NCI-H2196 (cell line): ENCODE measurements at regions not wholly inside any gene's neighbourhood (a gene's known extent, or its start where the extent isn't known, plus 50 kb on each side); places are given as distances from the start of the nearest gene placed in this dataset.
"Not testable (repeated sequence)": the region's sequence is repeated elsewhere in the genome, so short reads cannot be mapped to it uniquely, and the experiment has no call there.

Experiments
- DNase-seq: peaks from one replicate; lab custom pipeline; 2025; ENCODE audit not compliant: unreplicated experiment; lab: John Stamatoyannopoulos, UW

DNA sequence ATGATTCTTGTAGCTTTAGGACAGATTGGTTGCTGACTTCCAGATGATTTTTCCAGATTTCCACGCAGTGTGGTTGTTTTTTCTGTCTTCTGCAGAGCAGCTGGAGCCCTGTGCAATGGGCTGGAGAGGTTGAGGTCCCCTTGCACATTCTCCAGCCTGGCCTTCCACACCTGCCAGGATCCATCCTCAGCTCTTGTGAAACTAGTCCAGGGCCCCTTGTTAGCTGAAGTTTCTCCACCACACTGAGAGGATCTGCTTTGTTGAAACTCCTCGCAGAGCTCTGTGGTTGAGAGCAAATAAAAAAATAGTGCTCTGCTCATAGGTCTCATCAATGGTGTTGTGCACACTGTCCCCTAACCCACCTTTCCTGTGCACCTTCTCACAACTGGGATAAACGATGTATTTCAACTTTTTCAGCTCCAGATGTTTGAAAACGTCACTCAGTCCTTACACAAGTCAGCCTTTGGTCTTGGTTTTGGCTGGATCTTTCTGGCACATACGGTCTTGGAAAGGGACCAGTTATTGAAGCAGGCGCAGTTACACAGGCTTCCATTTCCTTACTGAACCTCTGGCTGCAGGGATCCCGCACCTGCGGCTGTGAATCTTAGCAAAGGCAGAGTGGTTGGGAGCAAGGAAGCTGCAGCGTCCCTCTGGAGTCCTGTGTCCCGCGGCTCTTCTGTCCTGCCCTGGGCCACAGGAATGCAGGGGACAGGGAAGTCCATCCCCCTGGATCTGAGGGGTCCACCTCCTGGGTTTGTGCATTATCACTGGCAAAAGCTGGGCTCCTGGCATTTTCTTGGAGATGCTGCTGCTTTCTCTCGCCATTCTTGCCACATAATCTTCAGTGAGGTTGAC is 272.0 kb upstream of the DSEL start:
- no peak for DNase-seq

DNA sequence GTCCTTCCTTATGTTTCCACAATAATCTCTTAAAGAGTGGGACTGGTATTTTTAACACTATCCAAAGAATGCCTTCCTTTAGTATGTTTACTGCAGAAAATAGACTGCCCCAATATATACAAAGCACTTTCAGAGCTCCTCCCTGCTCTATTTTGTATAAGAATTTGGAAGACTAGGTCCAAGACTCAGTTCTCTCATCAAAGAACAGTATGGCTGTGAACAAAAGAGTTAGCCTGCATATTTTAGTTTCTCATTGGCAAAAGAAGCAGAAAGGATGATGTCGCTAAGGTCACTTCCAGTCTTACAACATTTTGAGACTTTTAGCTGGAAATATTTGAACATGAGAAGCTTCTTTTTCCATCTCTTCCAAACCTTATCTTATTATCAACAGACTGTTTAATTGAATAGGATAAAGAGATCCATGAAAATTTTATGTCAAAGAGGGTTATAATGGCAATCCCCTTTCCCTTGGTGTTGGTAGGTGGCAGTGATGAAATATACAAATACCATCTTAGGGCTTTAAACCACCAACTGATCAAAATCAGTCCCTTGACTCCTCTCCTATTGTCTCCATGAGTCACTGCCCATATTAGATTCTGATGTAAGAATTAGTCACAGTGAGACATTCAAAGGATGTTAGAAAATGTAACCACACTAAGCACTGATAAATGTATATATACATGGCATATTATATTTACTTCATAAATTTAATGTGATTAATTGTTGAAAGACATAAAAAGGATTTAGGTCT is 266.9 kb upstream of the DSEL start:
- DNase-seq = no peak

DNA sequence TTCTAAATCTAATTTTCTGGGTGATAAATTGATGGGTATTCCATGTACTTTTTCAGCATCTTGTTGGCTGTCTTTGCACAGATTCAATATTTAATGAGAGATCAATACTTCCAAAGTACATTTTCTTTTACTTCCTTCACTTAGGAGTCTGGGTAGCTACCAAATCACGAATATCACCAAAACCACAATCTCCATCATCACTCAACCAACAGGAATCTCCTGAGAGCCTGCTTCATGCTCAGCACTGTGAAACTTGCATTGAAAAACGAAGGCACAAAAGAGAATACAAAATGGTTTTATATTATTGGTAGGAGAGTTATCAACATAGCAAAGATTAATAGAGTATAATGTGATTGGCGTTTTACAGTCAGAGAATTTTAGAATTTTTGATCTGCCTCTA is 261.5 kb upstream of the DSEL start:
- no peak for DNase-seq

DNA sequence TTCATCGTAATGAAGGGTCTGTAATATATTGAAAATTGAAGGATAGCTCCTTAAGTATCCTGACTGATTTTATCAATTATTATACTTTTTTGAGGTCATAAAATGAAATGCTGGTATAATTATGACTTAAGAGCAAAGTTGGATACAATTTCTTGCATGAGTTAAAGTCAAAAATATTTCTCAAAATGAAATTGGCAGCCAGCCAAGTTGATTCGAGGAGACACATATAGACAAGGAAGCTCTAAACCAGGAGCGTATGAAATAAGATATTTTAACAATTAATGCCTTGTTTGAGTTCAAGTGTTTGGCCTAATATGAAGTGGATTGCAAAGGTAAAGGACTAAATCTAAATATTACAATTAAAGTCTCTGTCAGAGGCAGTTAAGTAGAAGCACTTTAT is 260.4 kb upstream of the DSEL start:
- no peak for DNase-seq

DNA sequence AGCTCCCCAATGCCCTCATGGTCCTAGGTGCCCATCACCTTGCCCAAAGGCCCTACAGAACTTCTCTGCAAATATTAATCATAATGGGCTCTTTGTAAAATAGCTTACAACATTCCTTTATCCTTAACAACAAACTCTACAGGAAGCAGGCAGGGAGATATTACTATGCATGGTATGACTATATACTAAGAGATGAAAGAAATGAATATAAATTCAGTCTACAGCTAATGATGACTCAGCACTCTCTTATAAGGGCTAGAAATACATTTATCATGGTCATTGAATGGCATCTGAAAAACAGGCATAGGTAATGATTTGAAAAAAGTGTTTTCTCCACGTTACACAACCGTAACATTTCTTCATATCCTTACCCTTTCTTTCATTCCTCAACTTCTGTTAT is 254.8 kb upstream of the DSEL start:
- DNase-seq = no peak

DNA sequence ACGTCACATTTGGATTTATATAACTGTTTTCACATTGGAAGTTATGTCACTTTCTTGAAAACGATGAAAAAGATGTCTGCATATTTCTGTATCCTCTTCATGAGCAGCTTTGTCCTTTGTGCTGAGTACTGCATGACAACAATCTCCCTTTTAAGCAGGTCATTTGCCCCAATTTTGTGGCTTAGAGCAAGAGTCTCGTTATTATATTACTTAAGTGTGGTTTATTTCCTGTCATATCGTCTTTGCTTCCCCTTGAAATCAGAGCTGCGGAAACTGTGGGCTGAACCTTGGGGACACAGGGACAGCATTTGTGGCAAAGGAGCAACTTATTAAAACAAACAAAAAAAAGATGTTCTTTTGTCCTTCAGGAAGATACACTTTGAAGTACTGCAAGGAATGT is 254.0 kb upstream of the DSEL start:
- DNase-seq = no peak

DNA sequence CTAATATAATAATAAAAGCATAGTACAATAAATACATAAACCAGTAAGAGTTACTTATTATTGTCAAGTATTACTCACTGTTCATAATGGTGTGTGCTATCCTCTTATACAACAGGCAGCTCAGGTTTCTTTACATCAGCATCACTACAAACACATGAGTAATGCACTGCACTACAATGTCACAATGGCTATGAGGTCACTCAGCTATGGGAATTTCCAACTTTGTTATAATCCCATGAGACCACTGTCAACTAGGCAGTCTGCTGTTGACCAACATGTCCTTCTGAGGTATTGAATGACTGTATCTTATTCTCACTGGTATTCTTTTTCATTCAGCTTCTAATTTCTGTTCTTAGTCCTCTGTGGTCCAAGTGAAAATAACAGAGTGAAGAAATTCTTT is 250.4 kb upstream of the DSEL start:
- DNase-seq = no peak

DNA sequence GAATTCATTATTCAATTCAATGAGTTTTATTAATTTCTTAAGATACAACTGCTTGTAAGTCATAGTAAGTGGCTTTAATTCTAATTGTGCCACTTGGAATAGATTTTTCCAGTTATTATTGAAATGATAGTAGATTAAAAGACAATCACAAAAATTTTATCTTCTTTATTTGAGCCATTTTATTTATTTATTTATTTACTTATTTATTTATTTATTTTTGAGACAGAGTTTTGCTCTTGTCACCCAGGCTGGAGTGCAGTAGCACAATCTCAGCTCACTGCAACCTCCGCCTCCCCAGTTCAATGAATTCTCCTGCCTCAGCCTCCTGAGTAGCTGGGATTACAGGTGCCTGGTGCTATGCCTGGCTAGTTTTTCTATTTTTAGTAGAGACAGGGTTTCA is 235.7 kb upstream of the DSEL start:
- DNase-seq = not testable (repeated sequence)

DNA sequence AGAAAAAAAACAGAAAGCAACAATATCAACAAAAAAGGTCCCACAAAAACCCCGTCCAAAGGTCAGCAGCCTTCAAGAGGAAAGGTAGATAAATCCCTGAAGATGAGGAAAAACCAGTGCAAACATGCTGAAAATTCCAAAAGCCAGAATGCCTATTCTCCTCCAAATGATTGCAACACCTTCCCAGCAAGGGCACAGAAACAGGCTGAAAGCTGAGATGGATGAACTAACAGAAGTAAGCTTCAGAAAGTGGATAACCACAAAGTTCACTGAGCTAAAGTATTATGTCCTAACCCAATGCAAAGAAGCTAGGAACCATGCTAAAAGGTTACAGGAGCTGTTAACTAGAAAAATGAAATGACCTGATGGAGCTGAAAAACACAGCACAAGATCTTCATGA is 226.4 kb upstream of the DSEL start:
- DNase-seq = no peak

DNA sequence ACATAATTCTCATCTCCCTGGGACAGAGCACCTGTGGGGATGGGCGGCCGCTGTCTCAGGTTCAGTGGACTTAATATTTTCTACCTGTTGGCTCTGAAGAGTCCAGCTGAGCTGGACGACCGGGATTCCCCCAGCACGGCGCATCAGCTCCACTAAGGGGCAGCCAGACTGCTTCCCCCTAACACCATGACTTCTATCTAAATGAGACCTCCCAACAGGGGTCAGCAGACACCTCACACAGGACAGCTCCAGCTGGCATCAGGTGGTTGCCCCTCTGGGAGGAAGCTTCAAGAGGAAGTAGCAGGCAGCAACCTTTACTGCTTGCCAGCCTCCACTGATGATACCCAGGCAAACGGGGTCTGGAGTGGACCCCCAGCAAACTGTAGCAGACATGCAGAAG is 226.0 kb upstream of the DSEL start:
- DNase-seq = no peak

DNA sequence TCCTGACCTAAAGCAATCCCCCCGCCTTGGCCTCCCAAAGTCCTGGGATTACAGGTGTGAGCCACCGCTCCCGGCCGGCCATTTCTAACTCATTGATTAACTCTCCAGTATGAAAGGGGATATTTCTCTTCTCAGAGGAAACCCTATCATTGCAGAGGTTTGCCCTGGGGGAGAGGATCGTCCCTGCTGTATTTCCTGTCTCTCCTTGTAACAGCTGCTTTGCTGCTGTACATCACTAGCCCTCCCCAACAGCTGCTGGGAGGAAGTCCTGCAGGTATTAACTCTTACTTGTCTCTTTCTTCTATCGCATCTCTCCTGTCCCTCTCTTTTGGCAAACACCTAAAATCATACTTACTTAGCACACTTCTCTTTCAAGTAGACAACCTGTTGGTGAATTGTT is 219.0 kb upstream of the DSEL start:
- no peak for DNase-seq

DNA sequence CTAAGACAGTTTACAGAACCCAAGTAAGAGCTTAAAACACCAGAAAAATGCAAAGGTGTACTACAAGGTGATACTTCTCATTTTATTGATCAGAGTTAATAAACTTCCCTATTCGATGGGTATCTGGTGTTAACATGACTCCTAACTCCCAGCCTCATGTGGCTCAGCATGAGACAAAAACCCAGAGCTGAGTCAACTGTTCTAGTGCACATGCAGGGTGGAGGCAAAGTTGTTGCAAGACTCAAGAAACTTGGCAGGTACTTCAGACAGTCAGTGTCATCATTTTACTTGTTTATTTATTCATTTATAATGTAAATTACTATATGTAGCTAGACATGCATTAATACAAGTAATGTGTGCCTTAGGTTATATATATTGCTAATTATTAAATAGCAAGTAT is 216.6 kb upstream of the DSEL start:
- no peak for DNase-seq

DNA sequence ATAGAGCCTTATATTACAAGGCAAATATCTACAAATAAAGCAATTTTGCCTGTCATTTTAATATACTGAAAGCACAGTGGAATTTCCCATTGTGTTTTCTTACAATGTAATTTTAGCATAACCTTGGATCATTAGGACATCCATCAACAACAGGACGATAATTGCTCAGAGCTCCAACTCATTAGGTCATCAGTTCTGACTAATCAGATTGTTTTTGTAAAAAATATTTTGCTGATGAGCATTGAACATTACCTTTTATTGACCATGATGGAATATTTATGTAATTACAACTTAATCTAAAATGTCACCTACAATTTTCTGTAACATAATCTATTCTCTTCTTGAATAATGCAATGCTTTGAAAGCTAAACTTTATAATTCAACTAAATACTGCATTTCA is 215.3 kb upstream of the DSEL start:
- DNase-seq = no peak

DNA sequence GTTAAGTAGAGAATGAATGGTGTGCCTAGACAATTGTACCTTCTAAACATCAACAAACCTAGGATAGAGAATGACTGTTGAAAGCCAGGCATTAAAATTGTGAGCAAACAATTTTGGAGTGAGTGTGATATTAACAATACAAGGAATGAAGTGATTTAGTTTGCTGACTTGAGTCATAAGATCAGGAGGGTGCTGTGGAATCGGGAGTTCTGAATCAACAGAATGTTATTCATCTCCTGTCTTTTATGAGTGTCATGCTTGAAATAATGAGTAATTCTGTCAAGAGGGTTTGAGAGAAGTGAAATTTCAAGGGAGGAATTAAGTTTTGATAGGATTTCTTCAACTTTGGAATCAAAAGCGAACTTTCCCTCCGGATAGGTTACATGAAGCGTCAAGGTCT is 214.4 kb upstream of the DSEL start:
- DNase-seq = no peak

DNA sequence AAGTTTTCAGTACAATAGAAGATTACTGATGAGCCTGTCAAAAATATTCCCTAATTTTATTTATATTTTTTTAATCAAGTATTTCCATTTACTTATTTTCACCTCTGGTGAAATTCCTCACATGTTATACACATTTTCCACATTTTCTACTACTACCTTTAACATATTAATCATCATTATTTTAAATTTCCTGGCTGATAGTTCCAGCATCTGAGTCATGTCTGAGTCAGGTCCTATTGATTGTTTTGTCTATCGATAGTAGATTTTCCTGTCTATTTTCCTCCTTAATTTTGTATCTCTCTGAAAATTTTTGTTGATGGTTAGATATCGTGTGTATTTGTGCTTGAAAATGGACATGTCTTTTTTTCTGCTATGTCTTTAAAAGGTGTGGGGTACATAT is 211.8 kb upstream of the DSEL start:
- no peak for DNase-seq

DNA sequence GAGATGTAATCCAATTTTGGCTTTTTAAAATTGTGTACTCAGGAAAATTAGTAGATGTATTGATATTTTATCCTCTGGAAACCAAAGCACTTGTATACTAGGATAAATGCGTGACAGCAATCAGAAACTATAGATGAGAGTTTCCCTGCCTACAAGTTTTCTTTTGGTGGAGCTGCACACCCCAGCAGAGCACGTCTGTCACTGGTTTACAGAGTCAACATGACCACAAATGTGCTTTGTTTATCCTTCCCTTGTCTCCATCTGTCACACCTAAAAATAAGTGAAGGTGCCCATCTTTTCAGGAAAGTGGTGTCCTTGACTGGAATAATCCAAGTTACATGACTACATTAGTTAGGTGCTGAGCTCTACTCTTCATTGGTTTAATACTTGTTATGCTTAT is 210.4 kb upstream of the DSEL start:
- DNase-seq = no peak

DNA sequence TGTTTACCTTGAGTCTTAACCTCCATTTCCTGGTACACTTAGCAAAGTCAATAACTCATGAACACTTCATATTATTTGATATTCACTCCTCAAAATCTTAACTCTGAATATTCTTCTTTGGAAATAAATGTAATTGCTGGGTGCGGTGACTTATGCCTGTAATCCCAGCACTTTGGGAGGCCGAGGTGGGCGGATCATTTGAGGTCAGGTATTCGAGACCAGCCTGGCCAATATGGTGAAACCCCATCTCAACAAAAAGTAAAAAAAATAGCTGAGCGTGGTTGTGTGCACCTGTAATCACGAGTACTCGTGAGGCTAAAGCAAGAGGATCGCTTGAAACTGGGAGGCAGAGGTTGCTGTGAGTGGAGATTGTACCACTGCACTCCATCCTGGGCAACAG is 201.3 kb upstream of the DSEL start:
- no peak for DNase-seq

DNA sequence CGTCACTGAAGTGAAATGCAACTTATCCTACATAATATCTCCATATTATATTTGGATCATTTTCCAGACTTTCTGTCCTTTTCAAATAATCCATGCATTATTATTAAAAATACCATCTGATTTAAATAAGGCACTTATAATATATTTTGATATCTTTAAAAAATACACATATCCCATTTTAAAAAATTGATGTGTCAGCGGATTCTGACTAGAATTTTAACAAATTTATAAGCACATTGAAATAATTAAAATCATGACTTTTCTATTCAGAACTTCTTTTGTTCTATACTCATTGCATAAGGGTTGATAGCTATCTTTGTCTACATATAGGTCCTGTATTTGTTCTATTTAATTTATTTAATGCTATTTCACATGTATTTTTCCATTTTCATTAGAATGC is 199.0 kb upstream of the DSEL start:
- DNase-seq = no peak

DNA sequence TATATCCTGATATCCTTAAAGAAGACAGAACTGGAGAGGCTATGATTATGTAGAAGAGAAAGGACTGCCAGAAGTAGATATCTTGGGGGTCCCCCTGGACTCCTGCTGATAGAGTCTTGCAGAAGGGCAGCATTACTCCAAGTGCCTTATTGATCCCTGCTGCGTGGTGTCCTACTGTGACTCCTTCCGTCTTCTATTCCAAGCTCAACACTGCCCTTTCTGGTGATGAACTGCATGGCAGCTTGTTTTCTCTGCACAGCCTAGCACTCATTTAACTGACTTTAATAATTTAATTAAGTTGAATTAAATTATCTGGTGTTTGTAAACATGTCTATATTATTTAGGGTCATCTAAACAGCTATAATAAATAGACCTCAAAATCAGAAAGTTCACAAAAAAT is 194.1 kb upstream of the DSEL start:
- DNase-seq = no peak

DNA sequence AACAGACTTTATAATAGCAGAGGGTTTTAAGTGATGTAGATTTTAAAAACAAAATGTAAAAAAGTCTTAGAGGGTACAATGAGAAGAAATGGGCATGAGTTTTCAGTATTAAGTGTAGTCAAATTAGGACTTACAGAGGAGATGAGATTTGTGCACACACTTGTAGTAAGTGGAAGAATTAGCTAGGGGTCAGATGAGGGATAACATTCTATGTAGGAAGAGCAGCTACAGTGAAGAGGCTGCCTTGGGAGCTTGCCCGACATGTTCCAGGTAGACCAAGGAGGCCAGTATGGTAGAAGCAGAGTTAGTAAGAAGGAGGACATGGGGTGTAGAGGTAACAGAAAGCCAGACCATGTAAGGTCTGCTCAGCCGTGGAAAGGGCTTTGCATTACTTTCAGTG is 189.2 kb upstream of the DSEL start:
- DNase-seq = no peak

DNA sequence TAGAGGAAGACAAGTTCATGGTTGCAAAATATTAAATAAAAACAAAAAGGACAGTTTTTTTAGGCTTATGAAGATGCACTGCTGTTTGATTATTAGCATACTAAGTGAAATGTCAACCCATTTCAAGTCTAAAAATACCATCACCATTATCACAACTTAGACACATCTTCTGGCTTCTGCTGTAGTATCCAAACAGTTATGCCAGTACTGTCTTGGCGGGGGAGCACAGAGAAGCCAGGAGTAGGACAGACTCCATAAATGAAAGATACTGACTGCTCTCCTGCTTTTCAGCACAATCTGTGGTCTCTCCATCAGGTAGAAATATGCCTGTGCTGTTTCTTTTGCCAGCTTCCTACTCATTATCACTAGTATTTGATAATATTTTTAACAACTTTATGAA is 179.2 kb upstream of the DSEL start:
- DNase-seq = no peak

DNA sequence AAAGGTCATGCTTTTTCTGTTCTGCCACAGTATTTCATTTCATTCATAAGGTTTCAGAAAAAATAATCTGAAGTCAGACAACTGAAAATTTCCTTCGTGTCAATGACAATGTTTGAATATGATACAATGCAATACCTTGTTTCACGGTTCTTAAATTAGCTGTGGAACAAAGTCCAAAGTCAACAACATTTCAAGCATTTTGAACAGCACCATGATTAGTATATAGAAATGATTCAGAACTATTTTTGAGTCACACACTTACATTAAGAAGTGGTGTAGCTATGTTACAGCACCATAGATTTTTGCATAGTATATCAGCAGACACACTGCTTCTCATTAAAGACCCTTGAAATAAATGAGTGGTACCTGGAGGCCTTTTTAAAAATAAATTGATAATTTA is 178.3 kb upstream of the DSEL start:
- DNase-seq = no peak

DNA sequence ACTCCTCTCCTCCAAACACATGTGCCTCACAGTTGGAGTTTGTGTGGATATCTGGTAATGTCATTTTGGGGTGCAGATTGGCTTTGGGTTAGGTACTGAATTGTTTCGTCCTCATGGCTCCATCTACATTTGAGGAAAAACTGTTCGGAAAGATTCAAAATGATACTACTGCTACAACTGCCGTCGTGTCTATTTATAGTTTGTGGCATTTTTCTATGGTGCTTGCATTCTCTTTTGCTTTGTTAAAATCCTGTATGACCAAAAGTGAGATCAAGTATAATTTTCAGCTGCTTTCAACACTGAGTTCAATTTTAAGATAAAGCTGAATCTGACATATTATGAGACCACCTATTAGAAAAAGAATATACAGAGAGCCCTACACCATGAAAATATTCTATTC is 176.3 kb upstream of the DSEL start:
- no peak for DNase-seq
